Occipital lobe (tissue), 1 donor: ENCODE measurements at regions not wholly inside any gene's neighbourhood (a gene's known extent, or its start where the extent isn't known, plus 50 kb on each side); places are given as distances from the start of the nearest gene placed in this dataset.
"Not testable (repeated sequence)": the region's sequence is repeated elsewhere in the genome, so short reads cannot be mapped to it uniquely, and the experiment has no call there.

ENCODE experiments used
- DNase-seq: peaks from one replicate; lab custom pipeline; 2025; lab: John Stamatoyannopoulos, UW

- no peak for DNase-seq
Measured at GRCh38 chr13:76017861-76018556, 381.9 kb downstream of the LMO7 start.

- DNase-seq, result no peak
Measured at GRCh38 chr13:76016799-76017400, 380.8 kb downstream of the LMO7 start.

GRCh38 chr13:76014406-76015318, 378.5 kb downstream of the LMO7 start:
- no peak for DNase-seq

GRCh38 chr13:76012091-76012721, 376.1 kb downstream of the LMO7 start:
- DNase-seq, result no peak

- DNase-seq, result no peak
Measured at GRCh38 chr13:76009267-76009890, 373.2 kb downstream of the LMO7 start.

GRCh38 chr13:76004416-76004815, 368.3 kb downstream of the LMO7 start:
- no peak for DNase-seq

- no peak for DNase-seq
Measured at GRCh38 chr13:76000131-76000530, 364.0 kb downstream of the LMO7 start.

- no peak for DNase-seq
Measured at GRCh38 chr13:75996582-75996981, 360.5 kb downstream of the LMO7 start.

GRCh38 chr13:75995966-75996365, 359.8 kb downstream of the LMO7 start:
- DNase-seq, result no peak

GRCh38 chr13:75993823-75994222, 357.7 kb downstream of the LMO7 start:
- DNase-seq, result no peak

- no peak for DNase-seq
Measured at GRCh38 chr13:75993241-75993640, 357.1 kb downstream of the LMO7 start.

GRCh38 chr13:75986818-75987217, 350.7 kb downstream of the LMO7 start:
- DNase-seq, result no peak

- no peak for DNase-seq
Measured at GRCh38 chr13:75985132-75985531, 349.0 kb downstream of the LMO7 start.

GRCh38 chr13:75978818-75979217, 342.7 kb downstream of the LMO7 start:
- no peak for DNase-seq

GRCh38 chr13:75968103-75968838, 332.1 kb downstream of the LMO7 start:
- no peak for DNase-seq

- no peak for DNase-seq
Measured at GRCh38 chr13:75963302-75963701, 327.2 kb downstream of the LMO7 start.

GRCh38 chr13:75961911-75962310, 325.8 kb downstream of the LMO7 start:
- DNase-seq, result no peak

- DNase-seq, result no peak
Measured at GRCh38 chr13:75960538-75960994, 324.4 kb downstream of the LMO7 start.

- DNase-seq, result no peak
Measured at GRCh38 chr13:75959861-75960481, 323.8 kb downstream of the LMO7 start.

- DNase-seq, result not testable (repeated sequence)
Measured at GRCh38 chr13:75953589-75953988, 317.5 kb downstream of the LMO7 start.
